DND-41 (cell line): ENCODE measurements at regions not wholly inside any gene's neighbourhood (a gene's known extent, or its start where the extent isn't known, plus 50 kb on each side); places are given as distances from the start of the nearest gene placed in this dataset.

Experiments used
- CTCF ChIP-seq: IDR thresholded peaks from 2 replicates; pipeline ENCODE4 v1.5.1; 2012; ENCODE audit warnings: borderline replicate concordance, low read length, moderate library complexity, mild to moderate bottlenecking; ENCODE audit not compliant: poor library complexity, severe bottlenecking; ENCODE audit errors: extremely low read depth
- EZH2 ChIP-seq: IDR thresholded peaks from 3 replicates; pipeline ENCODE4 v1.6.1; 2012; ENCODE audit warnings: borderline replicate concordance, low read depth, mild to moderate bottlenecking, moderate library complexity, low read length, inconsistent platforms; ENCODE audit not compliant: severe bottlenecking

GRCh38 chr4:66028668-66029067 lies 358.4 kb upstream of the EPHA5 start:
- TF ChIP-seq EZH2 (no peak), CTCF (no peak)
